ENCODE measurements at regions not wholly inside any gene's neighbourhood (a gene's known extent, or its start where the extent isn't known, plus 50 kb on each side); places are given as distances from the start of the nearest gene placed in this dataset.
A peak's percentile ranks its signal among the peaks of the same experiment; 100 is the strongest.

GRCh38 chr2:6495466-6495865 lies 370.2 kb downstream of the CMPK2 start:
- DNase-seq, result no peak

GRCh38 chr2:6496376-6496775 lies 369.3 kb downstream of the CMPK2 start:
- no peak for DNase-seq

- no peak for DNase-seq
Observed at GRCh38 chr2:6497048-6497447, 368.7 kb downstream of the CMPK2 start.

- no peak for DNase-seq
Observed at GRCh38 chr2:6498841-6499240, 366.9 kb downstream of the CMPK2 start.

- no peak for DNase-seq
Observed at GRCh38 chr2:6499691-6500090, 366.0 kb downstream of the CMPK2 start.

GRCh38 chr2:6506361-6506794 lies 359.3 kb downstream of the CMPK2 start:
- DNase-seq, result no peak

GRCh38 chr2:6506859-6507258 lies 358.8 kb downstream of the CMPK2 start:
- no peak for DNase-seq

GRCh38 chr2:6510532-6510931 lies 355.2 kb downstream of the CMPK2 start:
- no peak for DNase-seq

- DNase-seq, result no peak
Observed at GRCh38 chr2:6512589-6512988, 353.1 kb downstream of the CMPK2 start.

GRCh38 chr2:6516674-6517073 lies 349.0 kb downstream of the CMPK2 start:
- no peak for DNase-seq

- no peak for DNase-seq
Observed at GRCh38 chr2:6518361-6518760, 347.3 kb downstream of the CMPK2 start.

- DNase-seq, result no peak
Observed at GRCh38 chr2:6523476-6523875, 342.2 kb downstream of the CMPK2 start.

- DNase-seq, result no peak
Observed at GRCh38 chr2:6524691-6525474, 340.8 kb downstream of the CMPK2 start.

GRCh38 chr2:6525475-6525964 lies 340.2 kb downstream of the CMPK2 start:
- no peak for DNase-seq

GRCh38 chr2:6526093-6526824 lies 339.4 kb downstream of the CMPK2 start:
- DNase-seq, result peak; percentile 27

GRCh38 chr2:6531304-6531703 lies 334.4 kb downstream of the CMPK2 start:
- DNase-seq, result no peak

GRCh38 chr2:6535572-6535971 lies 330.1 kb downstream of the CMPK2 start:
- no peak for DNase-seq

- DNase-seq, result no peak
Observed at GRCh38 chr2:6538607-6539006, 327.1 kb downstream of the CMPK2 start.

- no peak for DNase-seq
Observed at GRCh38 chr2:6545336-6545735, 320.4 kb downstream of the CMPK2 start.

GRCh38 chr2:6545795-6546194 lies 319.9 kb downstream of the CMPK2 start:
- DNase-seq, result no peak

- DNase-seq, result peak; percentile 18
Observed at GRCh38 chr2:6554466-6554865, 311.2 kb downstream of the CMPK2 start.

GRCh38 chr2:6556755-6557154 lies 309.0 kb downstream of the CMPK2 start:
- DNase-seq, result no peak

- DNase-seq, result no peak
Observed at GRCh38 chr2:6557737-6558136, 308.0 kb downstream of the CMPK2 start.

- no peak for DNase-seq
Observed at GRCh38 chr2:6562771-6563170, 302.9 kb downstream of the CMPK2 start.

All from NCI-H1092 (cell line).